ENCODE measurements at regions not wholly inside any gene's neighbourhood (a gene's known extent, or its start where the extent isn't known, plus 50 kb on each side); places are given as distances from the start of the nearest gene placed in this dataset.
"Not testable (repeated sequence)": the region's sequence is repeated elsewhere in the genome, so short reads cannot be mapped to it uniquely, and the experiment has no call there.

DNA sequence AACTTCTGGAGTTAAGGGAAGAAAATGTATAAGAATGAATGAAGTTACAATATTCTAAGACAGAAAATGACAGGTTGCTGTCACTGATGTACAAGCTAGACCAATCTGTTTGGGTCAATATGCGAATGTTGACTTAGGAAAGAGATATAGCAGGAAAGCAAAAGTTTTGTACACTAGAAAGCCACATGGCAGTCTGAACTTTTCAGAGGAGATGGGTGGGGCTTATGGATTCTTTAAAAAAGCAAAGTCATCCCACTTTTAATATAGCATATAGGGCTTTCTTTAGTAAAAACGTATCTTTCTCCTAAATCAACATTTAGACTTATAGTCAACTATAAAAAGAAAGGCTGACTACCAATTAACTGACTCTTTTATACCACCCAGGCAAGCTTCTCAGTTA is 381.2 kb downstream of the PTPRC start:
- no peak overlapping the region for H3K27ac ChIP-seq (ENCODE audit: low read depth in 2 of 2, low read length in 2 of 2)
- no peak for FAIRE-seq

GRCh38 chr1:199020904-199021303 is 382.1 kb downstream of the PTPRC start:
- Histone ChIP-seq H3K9ac (ENCODE audit: low read length in 3 of 3) (no peak overlapping the region), H3K4me3 (ENCODE audit: low read length in 3 of 3) (no peak overlapping the region), H3K27me3 (ENCODE audit: control insufficient read depth, insufficient read depth, low read length) (no peaks in the 10 kb centered on the region), H3K27ac (ENCODE audit: low read depth in 2 of 2, low read length in 2 of 2) (no peak overlapping the region), H3K4me1 (ENCODE audit: control insufficient read depth in 2 of 3, insufficient read depth in 2 of 3, low read depth in 1 of 3, low read length in 3 of 3) (no peaks in the 10 kb centered on the region), H3K36me3 (ENCODE audit: control insufficient read depth in 2 of 3, insufficient read depth in 3 of 3, low read length in 3 of 3) (no peaks in the 10 kb centered on the region), H3K9me3 (ENCODE audit: control insufficient read depth in 2 of 3, insufficient read depth in 1 of 3, low read length in 3 of 3) (no peaks in the 10 kb centered on the region)
- intact Hi-C loops (cut with DNase I) = no loop called here
- FAIRE-seq = no peak
- no peak for DNase-seq
- TF ChIP-seq, protein P1, sequence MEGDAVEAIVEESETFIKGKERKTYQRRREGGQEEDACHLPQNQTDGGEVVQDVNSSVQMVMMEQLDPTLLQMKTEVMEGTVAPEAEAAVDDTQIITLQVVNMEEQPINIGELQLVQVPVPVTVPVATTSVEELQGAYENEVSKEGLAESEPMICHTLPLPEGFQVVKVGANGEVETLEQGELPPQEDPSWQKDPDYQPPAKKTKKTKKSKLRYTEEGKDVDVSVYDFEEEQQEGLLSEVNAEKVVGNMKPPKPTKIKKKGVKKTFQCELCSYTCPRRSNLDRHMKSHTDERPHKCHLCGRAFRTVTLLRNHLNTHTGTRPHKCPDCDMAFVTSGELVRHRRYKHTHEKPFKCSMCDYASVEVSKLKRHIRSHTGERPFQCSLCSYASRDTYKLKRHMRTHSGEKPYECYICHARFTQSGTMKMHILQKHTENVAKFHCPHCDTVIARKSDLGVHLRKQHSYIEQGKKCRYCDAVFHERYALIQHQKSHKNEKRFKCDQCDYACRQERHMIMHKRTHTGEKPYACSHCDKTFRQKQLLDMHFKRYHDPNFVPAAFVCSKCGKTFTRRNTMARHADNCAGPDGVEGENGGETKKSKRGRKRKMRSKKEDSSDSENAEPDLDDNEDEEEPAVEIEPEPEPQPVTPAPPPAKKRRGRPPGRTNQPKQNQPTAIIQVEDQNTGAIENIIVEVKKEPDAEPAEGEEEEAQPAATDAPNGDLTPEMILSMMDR (IDR thresholded peaks at IDR 0.05; ENCODE audit: borderline replicate concordance, extremely low read depth, insufficient read depth) = no peak

More for the DNA sequence above, 381.2 kb downstream of the PTPRC start:
- Histone ChIP-seq H3K9me3 (ENCODE audit: control insufficient read depth in 2 of 3, insufficient read depth in 1 of 3, low read length in 3 of 3) (no peaks in the 10 kb centered on the region), H3K27me3 (ENCODE audit: control insufficient read depth, insufficient read depth, low read length) (no peaks in the 10 kb centered on the region), H3K36me3 (ENCODE audit: control insufficient read depth in 2 of 3, insufficient read depth in 3 of 3, low read length in 3 of 3) (no peaks in the 10 kb centered on the region), H3K4me1 (ENCODE audit: control insufficient read depth in 2 of 3, insufficient read depth in 2 of 3, low read depth in 1 of 3, low read length in 3 of 3) (no peaks in the 10 kb centered on the region), H3K4me3 (ENCODE audit: low read length in 3 of 3) (no peak overlapping the region), H3K9ac (ENCODE audit: low read length in 3 of 3) (no peak overlapping the region)
- intact Hi-C loops (cut with DNase I) = no loop called here
- TF ChIP-seq, protein P1 (IDR thresholded peaks at IDR 0.05; ENCODE audit: borderline replicate concordance, extremely low read depth, insufficient read depth) = no peak
- no peak for DNase-seq

- Histone ChIP-seq H3K27ac (ENCODE audit: low read depth in 2 of 2, low read length in 2 of 2) (no peak overlapping the region), H3K9ac (ENCODE audit: low read length in 3 of 3) (no peak overlapping the region), H3K4me3 (ENCODE audit: low read length in 3 of 3) (no peak overlapping the region), H3K36me3 (ENCODE audit: control insufficient read depth in 2 of 3, insufficient read depth in 3 of 3, low read length in 3 of 3) (no peaks in the 10 kb centered on the region), H3K9me3 (ENCODE audit: control insufficient read depth in 2 of 3, insufficient read depth in 1 of 3, low read length in 3 of 3) (no peaks in the 10 kb centered on the region), H3K27me3 (ENCODE audit: control insufficient read depth, insufficient read depth, low read length) (no peaks in the 10 kb centered on the region), H3K4me1 (ENCODE audit: control insufficient read depth in 2 of 3, insufficient read depth in 2 of 3, low read depth in 1 of 3, low read length in 3 of 3) (no peaks in the 10 kb centered on the region)
- intact Hi-C loops (cut with DNase I) = no loop called here
- TF ChIP-seq, protein P1 (IDR thresholded peaks at IDR 0.05; ENCODE audit: borderline replicate concordance, extremely low read depth, insufficient read depth) = no peak
- no peak for DNase-seq
- no peak for FAIRE-seq
Observed at GRCh38 chr1:199029401-199029800, 390.6 kb downstream of the PTPRC start.

GRCh38 chr1:199029855-199030254 is 391.0 kb downstream of the PTPRC start:
- no peak for FAIRE-seq
- H3K4me3 ChIP-seq (ENCODE audit: low read length in 3 of 3) = no peak overlapping the region
- no peak overlapping the region for H3K9ac ChIP-seq (ENCODE audit: low read length in 3 of 3)
- TF ChIP-seq, protein P1 (IDR thresholded peaks at IDR 0.05; ENCODE audit: borderline replicate concordance, extremely low read depth, insufficient read depth) = no peak
- intact Hi-C loops (cut with DNase I) = no loop called here
- no peak overlapping the region for H3K27ac ChIP-seq (ENCODE audit: low read depth in 2 of 2, low read length in 2 of 2)
- DNase-seq = no peak
- H3K27me3 ChIP-seq (ENCODE audit: control insufficient read depth, insufficient read depth, low read length) = no peaks in the 10 kb centered on the region
- no peaks in the 10 kb centered on the region for H3K4me1 ChIP-seq (ENCODE audit: control insufficient read depth in 2 of 3, insufficient read depth in 2 of 3, low read depth in 1 of 3, low read length in 3 of 3)
- no peaks in the 10 kb centered on the region for H3K9me3 ChIP-seq (ENCODE audit: control insufficient read depth in 2 of 3, insufficient read depth in 1 of 3, low read length in 3 of 3)
- no peaks in the 10 kb centered on the region for H3K36me3 ChIP-seq (ENCODE audit: control insufficient read depth in 2 of 3, insufficient read depth in 3 of 3, low read length in 3 of 3)

- H3K4me3 ChIP-seq (ENCODE audit: low read length in 3 of 3); H3K9me3 ChIP-seq (ENCODE audit: control insufficient read depth in 2 of 3, insufficient read depth in 1 of 3, low read length in 3 of 3); H3K9ac ChIP-seq (ENCODE audit: low read length in 3 of 3); H3K36me3 ChIP-seq (ENCODE audit: control insufficient read depth in 2 of 3, insufficient read depth in 3 of 3, low read length in 3 of 3); H3K4me1 ChIP-seq (ENCODE audit: control insufficient read depth in 2 of 3, insufficient read depth in 2 of 3, low read depth in 1 of 3, low read length in 3 of 3); H3K27me3 ChIP-seq (ENCODE audit: control insufficient read depth, insufficient read depth, low read length); intact Hi-C loops (cut with DNase I); H3K27ac ChIP-seq (ENCODE audit: low read depth in 2 of 2, low read length in 2 of 2); DNase-seq; FAIRE-seq: not testable (repeated sequence)
Observed at GRCh38 chr1:199030541-199030940, 391.7 kb downstream of the PTPRC start.

GRCh38 chr1:199031170-199031569 is 392.3 kb downstream of the PTPRC start:
- H3K4me3 ChIP-seq (ENCODE audit: low read length in 3 of 3); H3K27me3 ChIP-seq (ENCODE audit: control insufficient read depth, insufficient read depth, low read length); H3K36me3 ChIP-seq (ENCODE audit: control insufficient read depth in 2 of 3, insufficient read depth in 3 of 3, low read length in 3 of 3); intact Hi-C loops (cut with DNase I); H3K4me1 ChIP-seq (ENCODE audit: control insufficient read depth in 2 of 3, insufficient read depth in 2 of 3, low read depth in 1 of 3, low read length in 3 of 3); H3K9ac ChIP-seq (ENCODE audit: low read length in 3 of 3); H3K27ac ChIP-seq (ENCODE audit: low read depth in 2 of 2, low read length in 2 of 2); DNase-seq; H3K9me3 ChIP-seq (ENCODE audit: control insufficient read depth in 2 of 3, insufficient read depth in 1 of 3, low read length in 3 of 3); FAIRE-seq: not testable (repeated sequence)

All from kidney (tissue), 13 donors.